ENCODE measurements at regions not wholly inside any gene's neighbourhood (a gene's known extent, or its start where the extent isn't known, plus 50 kb on each side); places are given as distances from the start of the nearest gene placed in this dataset.

DNA sequence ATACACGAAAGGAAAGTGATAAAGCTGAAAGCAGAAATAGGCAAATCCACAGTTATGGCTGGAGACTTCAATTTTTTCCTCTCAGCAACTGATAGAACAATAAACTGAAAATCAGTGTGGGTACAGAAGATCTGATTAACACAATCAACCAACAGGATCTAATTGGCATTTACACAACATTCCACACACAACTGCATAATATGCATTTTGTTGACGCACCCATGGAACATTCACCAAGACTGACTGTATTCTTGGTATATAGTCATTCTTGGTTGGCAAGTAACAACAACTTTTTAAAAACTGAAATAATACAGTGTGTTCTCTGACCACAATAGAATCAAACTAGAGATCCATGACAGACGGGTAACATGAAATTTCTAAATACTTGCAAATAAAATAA, 218.7 kb upstream of the S1PR3 start:
- Mint-ChIP-seq H3K27me3 (peaks cover 33% of the 10 kb centered on the region), H3K36me3 (no peaks in the 10 kb centered on the region), H3K27ac (no peak overlapping the region), H3K4me1 (no peaks in the 10 kb centered on the region), H3K9me3 (no peaks in the 10 kb centered on the region), H3K4me3 (no peak overlapping the region)
- ATAC-seq = no peak

GRCh38 chr9:88773126-88773525, 218.1 kb upstream of the S1PR3 start:
- H3K27me3 Mint-ChIP-seq = peaks cover 33% of the 10 kb centered on the region
- H3K36me3 Mint-ChIP-seq = no peaks in the 10 kb centered on the region
- no peak overlapping the region for H3K27ac Mint-ChIP-seq
- H3K4me3 Mint-ChIP-seq = no peak overlapping the region
- no peak for ATAC-seq
- H3K4me1 Mint-ChIP-seq = no peaks in the 10 kb centered on the region
- H3K9me3 Mint-ChIP-seq = no peaks in the 10 kb centered on the region

DNA sequence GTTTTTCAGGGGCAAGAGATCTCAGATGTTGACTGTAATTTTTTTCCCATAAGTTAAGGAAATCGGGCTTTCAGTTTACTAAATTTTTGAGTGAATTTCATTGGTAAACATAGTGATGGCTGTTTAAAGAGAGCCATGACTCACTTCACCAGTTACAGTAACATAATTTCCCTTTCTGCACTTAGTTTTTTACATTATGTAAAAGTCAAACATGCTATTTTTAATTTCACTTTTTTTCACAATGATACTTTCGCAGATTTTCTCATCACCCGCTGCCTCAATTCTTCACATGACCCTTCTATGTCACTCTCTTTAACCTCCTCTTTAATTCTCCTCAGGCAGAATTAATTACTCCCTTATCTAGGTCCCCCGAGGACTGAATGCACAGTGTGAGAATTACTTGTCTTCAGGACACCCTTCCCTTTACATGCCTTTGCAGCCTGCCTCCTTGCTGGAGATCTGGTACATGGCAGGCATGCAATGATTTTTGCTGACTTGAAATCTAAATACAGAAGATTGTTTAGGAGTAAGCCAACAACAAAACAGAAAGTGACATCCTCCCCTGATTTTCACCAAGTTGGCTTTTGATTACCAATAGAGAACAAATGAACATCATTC, 217.5 kb upstream of the S1PR3 start:
- H3K36me3 Mint-ChIP-seq = no peaks in the 10 kb centered on the region
- no peak overlapping the region for H3K27ac Mint-ChIP-seq
- no peak for ATAC-seq
- H3K4me3 Mint-ChIP-seq = no peak overlapping the region
- H3K27me3 Mint-ChIP-seq = peaks cover 33% of the 10 kb centered on the region
- H3K4me1 Mint-ChIP-seq = no peaks in the 10 kb centered on the region
- H3K9me3 Mint-ChIP-seq = no peaks in the 10 kb centered on the region

GRCh38 chr9:88775037-88775471, 216.2 kb upstream of the S1PR3 start:
- no peak overlapping the region for H3K27ac Mint-ChIP-seq
- no peaks in the 10 kb centered on the region for H3K36me3 Mint-ChIP-seq
- no peak for ATAC-seq
- H3K4me3 Mint-ChIP-seq = no peak overlapping the region
- H3K4me1 Mint-ChIP-seq = no peaks in the 10 kb centered on the region
- H3K27me3 Mint-ChIP-seq = peaks cover 33% of the 10 kb centered on the region
- no peaks in the 10 kb centered on the region for H3K9me3 Mint-ChIP-seq

GRCh38 chr9:88775559-88775958, 215.7 kb upstream of the S1PR3 start:
- no peaks in the 10 kb centered on the region for H3K36me3 Mint-ChIP-seq
- H3K27ac Mint-ChIP-seq = no peak overlapping the region
- H3K4me1 Mint-ChIP-seq = no peaks in the 10 kb centered on the region
- peaks cover 33% of the 10 kb centered on the region for H3K27me3 Mint-ChIP-seq
- ATAC-seq = no peak
- H3K9me3 Mint-ChIP-seq = no peaks in the 10 kb centered on the region
- no peak overlapping the region for H3K4me3 Mint-ChIP-seq

DNA sequence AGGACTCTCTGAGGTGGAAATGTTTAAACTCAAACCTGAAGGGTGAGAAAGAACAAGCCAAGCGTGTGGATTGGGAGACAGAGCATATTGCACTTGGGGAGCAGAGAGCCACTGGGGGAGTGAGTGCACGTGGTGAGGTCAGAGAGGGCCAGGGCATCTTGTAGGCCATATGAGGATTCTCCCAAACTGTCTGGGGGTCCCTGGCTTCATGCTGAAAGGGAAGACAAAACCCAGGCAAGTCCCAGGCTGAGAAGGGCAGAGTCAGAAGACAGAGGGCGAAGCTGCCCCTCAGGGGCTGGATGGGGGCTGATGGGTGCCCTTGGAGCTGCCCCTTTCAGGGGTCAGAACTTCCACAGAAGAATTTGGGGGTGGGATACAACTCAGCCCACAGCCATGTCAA, 215.3 kb upstream of the S1PR3 start:
- Mint-ChIP-seq H3K36me3 (no peaks in the 10 kb centered on the region), H3K4me3 (no peak overlapping the region), H3K9me3 (no peaks in the 10 kb centered on the region), H3K27ac (no peak overlapping the region), H3K27me3 (peaks cover 33% of the 10 kb centered on the region), H3K4me1 (no peaks in the 10 kb centered on the region)
- no peak for ATAC-seq

- Mint-ChIP-seq H3K4me1 (no peaks in the 10 kb centered on the region), H3K27ac (no peak overlapping the region), H3K4me3 (no peak overlapping the region), H3K9me3 (no peaks in the 10 kb centered on the region), H3K36me3 (no peaks in the 10 kb centered on the region), H3K27me3 (peaks cover 29% of the 10 kb centered on the region)
- peak; percentile 54 for ATAC-seq
Measured at GRCh38 chr9:88776717-88777497, 214.4 kb upstream of the S1PR3 start.

- no peak overlapping the region for H3K27ac Mint-ChIP-seq
- H3K4me3 Mint-ChIP-seq = no peak overlapping the region
- H3K9me3 Mint-ChIP-seq = no peaks in the 10 kb centered on the region
Measured at GRCh38 chr9:88777498-88778312, 213.6 kb upstream of the S1PR3 start.

DNA sequence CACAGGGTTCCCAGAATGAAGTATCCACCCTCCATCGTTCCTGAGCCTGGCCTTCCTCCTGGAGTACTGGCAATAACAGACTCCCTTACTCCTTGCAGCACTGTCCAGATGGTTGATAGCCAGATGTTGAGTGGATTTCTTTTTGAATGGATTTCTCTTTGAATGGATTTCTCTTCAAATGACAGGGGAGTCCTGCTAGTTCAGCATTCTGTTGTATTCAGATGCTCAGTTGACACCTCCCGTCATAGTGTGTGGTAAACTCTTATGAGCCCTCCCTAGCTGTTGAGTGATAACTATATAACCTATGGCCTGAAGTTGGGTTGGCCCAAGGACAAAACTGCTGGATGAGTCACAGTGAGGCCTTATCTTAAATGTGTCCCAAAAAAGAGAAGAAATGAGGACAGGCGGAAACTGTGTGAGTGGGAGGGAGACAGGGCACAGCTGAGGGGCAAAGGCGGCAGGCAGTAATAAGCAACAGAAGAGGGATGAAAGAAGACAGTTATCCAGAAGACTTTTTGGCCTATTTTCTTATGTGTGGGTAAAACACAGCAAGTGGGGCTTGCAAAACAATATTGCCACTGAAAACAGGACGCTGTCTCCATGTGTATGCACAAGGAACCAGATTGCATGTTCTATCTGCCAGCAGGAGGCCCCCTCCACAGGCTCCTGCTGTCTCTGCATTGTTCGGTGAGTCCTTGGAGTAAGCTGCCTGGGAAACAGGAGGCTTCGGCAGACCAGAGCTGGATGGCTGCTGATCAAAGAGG, 209.5 kb upstream of the S1PR3 start:
- Mint-ChIP-seq H3K9me3 (no peaks in the 10 kb centered on the region), H3K36me3 (no peaks in the 10 kb centered on the region), H3K4me3 (no peak overlapping the region), H3K4me1 (no peaks in the 10 kb centered on the region), H3K27me3 (peaks cover 8% of the 10 kb centered on the region), H3K27ac (no peak overlapping the region)
- no peak for ATAC-seq

More at GRCh38 chr9:88777498-88778312, 213.6 kb upstream of the S1PR3 start:
- Mint-ChIP-seq H3K4me1 (no peaks in the 10 kb centered on the region), H3K27me3 (peaks cover 27% of the 10 kb centered on the region), H3K36me3 (no peaks in the 10 kb centered on the region)
- ATAC-seq = no peak

GRCh38 chr9:88782931-88783710, 208.1 kb upstream of the S1PR3 start:
- Mint-ChIP-seq H3K4me1 (no peaks in the 10 kb centered on the region), H3K9me3 (no peaks in the 10 kb centered on the region), H3K4me3 (no peak overlapping the region), H3K27me3 (peaks cover 17% of the 10 kb centered on the region), H3K27ac (no peak overlapping the region), H3K36me3 (no peaks in the 10 kb centered on the region)
- ATAC-seq = no peak

- no peaks in the 10 kb centered on the region for H3K36me3 Mint-ChIP-seq
Measured at GRCh38 chr9:88783711-88784083, 207.6 kb upstream of the S1PR3 start.

DNA sequence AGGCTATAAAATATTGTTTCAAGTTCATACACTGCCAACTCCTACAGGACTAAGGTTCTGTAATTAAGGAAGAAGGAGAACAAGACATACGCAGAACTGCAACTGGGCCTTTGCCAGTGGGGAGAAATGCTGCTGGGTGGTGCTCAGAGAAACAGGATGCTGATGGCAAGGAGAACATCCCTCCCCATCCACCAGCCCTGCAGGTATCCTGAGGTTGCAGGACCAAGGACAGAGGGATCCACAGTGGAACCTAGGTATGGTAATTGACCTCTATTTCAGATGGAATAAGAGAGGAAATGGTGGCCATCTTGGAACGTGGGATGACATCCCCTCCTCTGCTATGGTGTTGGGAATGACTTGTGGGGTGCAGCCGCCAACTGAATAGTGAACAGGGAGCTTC, 206.3 kb upstream of the S1PR3 start:
- Mint-ChIP-seq H3K4me1 (no peaks in the 10 kb centered on the region), H3K27me3 (peaks cover 24% of the 10 kb centered on the region)

More at GRCh38 chr9:88783711-88784083, 207.6 kb upstream of the S1PR3 start:
- Mint-ChIP-seq H3K4me3 (no peak overlapping the region), H3K9me3 (no peaks in the 10 kb centered on the region), H3K27me3 (peaks cover 22% of the 10 kb centered on the region), H3K4me1 (no peaks in the 10 kb centered on the region), H3K27ac (no peak overlapping the region)
- ATAC-seq = peak; percentile 26

DNA sequence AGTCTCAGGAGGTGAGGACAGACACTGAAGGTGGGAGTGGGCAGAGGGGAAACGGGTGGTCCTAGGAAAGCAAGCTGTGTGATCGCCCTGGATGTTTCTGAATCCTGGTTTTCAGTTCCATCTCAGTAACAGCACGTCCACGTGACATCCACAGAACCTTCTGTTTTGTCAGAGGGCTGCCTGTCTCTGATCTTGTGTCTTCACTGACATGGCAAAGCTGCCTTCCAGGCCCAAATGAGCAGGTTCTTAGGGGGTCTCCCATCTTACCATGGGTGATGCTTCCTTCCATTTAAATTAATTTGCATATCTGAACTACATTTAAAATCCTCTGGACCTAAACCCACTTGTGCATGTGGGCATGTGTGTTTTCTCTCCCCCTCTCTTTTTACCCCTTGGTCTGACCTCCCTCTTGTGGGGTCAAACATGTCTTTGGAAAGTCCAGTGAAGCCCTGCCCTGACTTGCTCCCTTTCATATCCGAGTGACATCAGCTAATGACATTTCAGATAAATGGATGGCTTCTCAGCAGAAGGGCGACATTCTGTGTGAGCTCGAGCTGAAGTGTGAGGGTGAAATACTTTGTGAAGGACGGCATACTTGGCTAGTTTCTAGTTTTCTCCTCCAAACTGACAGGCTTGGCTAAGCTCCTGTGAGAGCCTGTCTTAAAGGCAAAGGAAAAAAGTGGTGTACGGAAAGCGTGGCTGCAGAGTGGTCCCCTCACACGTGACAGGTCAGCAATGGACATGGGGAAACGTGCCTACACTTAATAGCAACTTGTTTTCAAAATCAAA, 204.8 kb upstream of the S1PR3 start:
- Mint-ChIP-seq H3K4me1 (no peaks in the 10 kb centered on the region), H3K27ac (no peak overlapping the region), H3K9me3 (no peaks in the 10 kb centered on the region), H3K36me3 (no peaks in the 10 kb centered on the region), H3K27me3 (peaks cover 24% of the 10 kb centered on the region), H3K4me3 (no peak overlapping the region)
- no peak for ATAC-seq

More for the DNA sequence above, 206.3 kb upstream of the S1PR3 start:
- no peak overlapping the region for H3K27ac Mint-ChIP-seq
- no peaks in the 10 kb centered on the region for H3K9me3 Mint-ChIP-seq
- no peaks in the 10 kb centered on the region for H3K36me3 Mint-ChIP-seq
- H3K4me3 Mint-ChIP-seq = no peak overlapping the region
- ATAC-seq = no peak

DNA sequence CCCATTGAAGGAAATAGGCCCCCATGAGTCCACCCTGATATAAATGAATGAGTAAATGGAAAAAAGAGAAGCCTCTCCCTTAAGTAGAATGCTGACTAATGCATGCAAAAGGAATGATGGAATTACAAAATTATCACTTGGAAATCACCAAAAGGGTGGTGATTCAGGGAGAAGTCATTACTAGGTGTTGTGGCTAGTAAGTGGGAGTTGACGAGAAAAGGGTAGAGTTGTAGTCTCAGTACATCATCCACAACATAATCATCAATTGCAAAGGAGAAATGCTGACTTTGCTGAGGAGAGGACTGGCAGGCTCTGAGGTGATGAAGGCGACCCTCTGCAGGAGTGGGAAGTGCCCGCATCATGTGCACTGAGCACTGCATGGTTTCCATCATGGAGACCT, 201.5 kb upstream of the S1PR3 start:
- no peak overlapping the region for H3K4me3 Mint-ChIP-seq
- no peak for ATAC-seq
- H3K27me3 Mint-ChIP-seq = peaks cover 16% of the 10 kb centered on the region
- no peaks in the 10 kb centered on the region for H3K4me1 Mint-ChIP-seq
- no peaks in the 10 kb centered on the region for H3K9me3 Mint-ChIP-seq
- H3K27ac Mint-ChIP-seq = no peak overlapping the region
- H3K36me3 Mint-ChIP-seq = no peaks in the 10 kb centered on the region

Data from stimulated activated memory B cell treated with anti-CD40 and anti-IgM and Interleukin-4, amounts not matched to agents 10 μg/mL and 1 μg/mL and 100 μg/mL, for 72 hours (primary cell).